Lower leg skin (tissue), 4 donors: ENCODE measurements at regions not wholly inside any gene's neighbourhood (a gene's known extent, or its start where the extent isn't known, plus 50 kb on each side); places are given as distances from the start of the nearest gene placed in this dataset.

Experiments
- DNase-seq, 2 donors: peaks; one replicate each; pipeline ENCODE4 v3.0.0-alpha.2; 2019; ENCODE audit warnings: low spot score in 2 of 2
- H3K4me3 ChIP-seq: fragments of 200-600 bp; sonication (generic); 2 replicates; pipeline ENCODE4 v1.5.1; 2017; ENCODE audit warnings: mild to moderate bottlenecking, low read depth; ENCODE audit not compliant: poor library complexity, severe bottlenecking
- CTCF ChIP-seq, 3 donors: fragments of 450-650 bp; IDR thresholded peaks; one replicate each; pipeline ENCODE4 v1.5.1; 2016; ENCODE audit warnings: antibody characterized with exemption in 3 of 3, mild to moderate bottlenecking in 3 of 3, moderate library complexity in 2 of 3
- POLR2A ChIP-seq, 2 donors: fragments of 450-650 bp; IDR thresholded peaks; one replicate each; pipeline ENCODE4 v1.6.1; 2016 to 2017; ENCODE audit warnings: antibody characterized with exemption in 2 of 2, mild to moderate bottlenecking in 1 of 2, moderate library complexity in 1 of 2
- WGBS, 2 donors: methylation state at CpG; one replicate each; pipeline ENCODE4 v1.1.5; 2018; 5-methylcytosine and 5-hydroxymethylcytosine counted together
- intact Hi-C: fragments of 100-400 bp; cut with DNase I; formaldehyde crosslinking; loops from one replicate; pipeline ENCODE4 v1.15.0; 2023; ENCODE audit warnings: low total_unique reads

GRCh38 chr11:115657586-115657985 is 153.4 kb upstream of the CADM1 start:
- H3K4me3 ChIP-seq = no peak overlapping the region
- DNase-seq = no peak
- TF ChIP-seq CTCF (IDR thresholded peaks at IDR 0.05) = no peak
- TF ChIP-seq POLR2A (IDR thresholded peaks at IDR 0.05) = no peak
- intact Hi-C loops = no loop called here
- 97 to 100% methylated on average over 4 of the region's 4 CpGs for WGBS, 2 donors

GRCh38 chr11:115656669-115657068 is 152.5 kb upstream of the CADM1 start:
- H3K4me3 ChIP-seq = no peak overlapping the region
- DNase-seq = no peak
- TF ChIP-seq CTCF (IDR thresholded peaks at IDR 0.05) (no peak), POLR2A (IDR thresholded peaks at IDR 0.05) (no peak)
- 80 to 93% methylated on average over 6 of the region's 6 CpGs for WGBS, 2 donors
- intact Hi-C loops = no loop called here

DNA sequence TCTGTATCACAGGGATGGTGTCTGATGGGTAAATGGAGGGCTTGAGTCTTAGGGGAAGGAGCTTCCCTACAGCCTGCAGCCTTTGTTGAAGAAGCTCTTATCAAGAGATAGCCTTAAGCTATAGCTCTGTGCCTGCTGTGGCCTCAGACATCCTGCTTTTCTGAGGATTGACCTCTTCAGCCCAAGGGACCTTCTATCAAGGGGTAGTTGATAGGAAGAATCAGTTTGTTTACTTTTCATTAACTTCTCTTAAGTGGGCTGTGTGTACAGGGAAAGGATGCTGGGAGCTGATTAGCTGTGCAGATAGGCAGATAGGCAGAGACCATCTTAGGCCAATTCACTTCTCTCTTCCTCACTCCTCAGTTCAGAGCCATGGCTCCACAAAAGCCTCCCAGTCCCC is 151.8 kb upstream of the CADM1 start:
- TF ChIP-seq POLR2A (IDR thresholded peaks at IDR 0.05) (no peak), CTCF (IDR thresholded peaks at IDR 0.05) (no peak)
- no peak for DNase-seq
- no peak overlapping the region for H3K4me3 ChIP-seq
- intact Hi-C loops = no loop called here

- 95% methylated on average over 4 of the region's 4 CpGs for WGBS, 2 donors
- H3K4me3 ChIP-seq = no peak overlapping the region
- intact Hi-C loops = no loop called here
- no peak for DNase-seq
- TF ChIP-seq CTCF (IDR thresholded peaks at IDR 0.05) (no peak), POLR2A (IDR thresholded peaks at IDR 0.05) (no peak)
Measured at GRCh38 chr11:115654792-115655191, 150.6 kb upstream of the CADM1 start.

DNA sequence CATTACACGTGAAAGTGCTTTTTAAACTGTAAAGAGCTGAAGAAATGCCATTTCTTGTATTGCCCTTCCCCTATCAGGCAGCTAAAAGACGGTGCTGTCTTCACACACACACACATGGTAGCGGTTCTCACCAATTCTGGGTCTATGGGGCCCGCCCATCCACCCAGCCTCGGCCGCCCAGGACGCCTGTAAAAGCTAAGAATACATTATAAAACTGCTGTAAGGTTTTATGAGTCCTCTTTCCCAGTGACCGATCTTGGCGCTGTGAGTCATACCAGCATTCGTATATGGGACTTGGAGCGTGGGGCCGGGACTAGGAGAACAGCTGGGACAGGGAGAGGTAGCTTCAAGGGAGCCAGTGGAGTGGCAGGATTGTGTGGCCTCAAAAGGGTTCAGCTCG is 149.7 kb upstream of the CADM1 start:
- intact Hi-C loops = no loop called here
- TF ChIP-seq CTCF (IDR thresholded peaks at IDR 0.05) (no peak), POLR2A (IDR thresholded peaks at IDR 0.05) (no peak)
- WGBS, 2 donors = 82 to 88% methylated on average over 13 of the region's 13 CpGs
- no peak overlapping the region for H3K4me3 ChIP-seq
- DNase-seq = no peak

DNA sequence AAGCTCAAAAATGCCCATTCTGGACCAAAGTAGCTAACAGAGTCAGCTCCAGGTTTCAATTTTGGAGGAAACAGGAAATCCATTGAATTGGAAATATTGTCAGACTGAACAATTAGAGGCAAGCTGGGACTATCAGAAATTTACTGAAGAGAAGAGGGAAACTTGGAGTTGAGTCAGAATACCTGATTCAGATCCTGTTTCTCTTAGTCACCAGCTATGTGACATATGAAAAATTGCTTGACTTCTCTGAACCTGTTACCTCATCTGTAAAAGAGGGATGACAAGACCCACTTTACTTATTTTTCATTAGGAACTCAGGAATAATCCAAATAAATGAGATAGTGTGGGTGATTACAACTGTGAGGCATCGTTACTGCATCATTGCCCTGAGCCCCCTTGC is 148.9 kb upstream of the CADM1 start:
- 79 to 96% methylated on average over 1 of the region's 1 CpG for WGBS, 2 donors
- intact Hi-C loops = no loop called here

More for the DNA sequence above, 148.9 kb upstream of the CADM1 start:
- no peak overlapping the region for H3K4me3 ChIP-seq
- DNase-seq = no peak
- TF ChIP-seq POLR2A (IDR thresholded peaks at IDR 0.05) (no peak), CTCF (IDR thresholded peaks at IDR 0.05) (no peak)
